Small intestine (tissue), 7 donors: ENCODE measurements at regions not wholly inside any gene's neighbourhood (a gene's known extent, or its start where the extent isn't known, plus 50 kb on each side); places are given as distances from the start of the nearest gene placed in this dataset.
"Not testable (repeated sequence)": the region's sequence is repeated elsewhere in the genome, so short reads cannot be mapped to it uniquely, and the experiment has no call there.

ENCODE experiments used
- DNase-seq, 2 donors: peaks; one replicate each; pipeline versions ENCODE4 v3.0.0 to v3.0.0-alpha.2; 2013
- FAIRE-seq: peaks from 2 replicates; lab custom pipeline; 2012; peaks lifted over from hg19 to GRCh38; lab: Jason Lieb, UNC
- H3K27ac ChIP-seq, 3 donors: one replicate each; pipeline ENCODE4 v1.5.1; 2013; ENCODE audit warnings: low read length in 2 of 3, mild to moderate bottlenecking in 2 of 3, control low read depth in 1 of 3, inconsistent platforms in 1 of 3, low read depth in 1 of 3, moderate library complexity in 1 of 3
- H3K27me3 ChIP-seq, 3 donors: one replicate each; pipeline ENCODE4 v1.6.1; 2013; ENCODE audit warnings: low read length in 3 of 3, inconsistent platforms in 1 of 3; ENCODE audit not compliant: control insufficient read depth in 3 of 3, insufficient read depth in 3 of 3
- H3K36me3 ChIP-seq, 3 donors: one replicate each; pipeline ENCODE4 v1.6.1; 2013; ENCODE audit warnings: low read length in 3 of 3, inconsistent platforms in 1 of 3, low read depth in 1 of 3, mild to moderate bottlenecking in 1 of 3, moderate library complexity in 1 of 3; ENCODE audit not compliant: control insufficient read depth in 3 of 3, insufficient read depth in 2 of 3
- H3K4me1 ChIP-seq, 3 donors: one replicate each; pipeline ENCODE4 v1.6.1; 2013; ENCODE audit warnings: low read length in 2 of 3, inconsistent platforms in 1 of 3, low read depth in 1 of 3, mild to moderate bottlenecking in 1 of 3, moderate library complexity in 1 of 3; ENCODE audit not compliant: control insufficient read depth in 3 of 3, insufficient read depth in 2 of 3
- H3K4me3 ChIP-seq, 3 donors: one replicate each; pipeline ENCODE4 v1.5.1; 2013; ENCODE audit warnings: low read length in 3 of 3, control low read depth in 1 of 3, inconsistent platforms in 1 of 3, low read depth in 1 of 3, mild to moderate bottlenecking in 1 of 3, moderate library complexity in 1 of 3
- H3K9me3 ChIP-seq, 2 donors: one replicate each; pipeline ENCODE4 v1.6.1; 2013; ENCODE audit warnings: low read depth in 1 of 2, low read length in 1 of 2; ENCODE audit not compliant: control insufficient read depth in 2 of 2, insufficient read depth in 1 of 2
- WGBS, 3 donors: extraction: QIAGEN DNeasy Blood & Tissue Kit; methylation state at CpG; one replicate each; pipeline ENCODE4 v1.1.7; 2013; 5-methylcytosine and 5-hydroxymethylcytosine counted together
- donor health status: healthy with polysubstance abuse.
- donor health status: control.
- donor health status: control.
- donor health status: Bipolar disorder and iron deficiency.
- donor health status: healthy.

GRCh38 chr16:63655846-63656245 is 1466.0 kb downstream of the CDH11 start:
- H3K36me3 ChIP-seq: no peaks in the 10 kb centered on the region
- no peak for DNase-seq
- H3K4me1 ChIP-seq: no peaks in the 10 kb centered on the region
- FAIRE-seq: no peak
- no peak overlapping the region for H3K27ac ChIP-seq
- H3K4me3 ChIP-seq: no peak overlapping the region
- WGBS, 3 donors: 73 to 80% (median 76%) methylated on average over 4 of the region's 4 CpGs
- H3K9me3 ChIP-seq: no peaks in the 10 kb centered on the region
- H3K27me3 ChIP-seq: no peaks in the 10 kb centered on the region

GRCh38 chr16:63653044-63653839 is 1468.6 kb downstream of the CDH11 start:
- no peak for FAIRE-seq
- H3K9me3 ChIP-seq: no peaks in the 10 kb centered on the region
- no peaks in the 10 kb centered on the region for H3K36me3 ChIP-seq
- H3K27me3 ChIP-seq: no peaks in the 10 kb centered on the region
- WGBS, 3 donors: 62 to 69% (median 65%) methylated on average over 6 of the region's 6 CpGs
- no peak for DNase-seq
- H3K4me1 ChIP-seq: no peaks in the 10 kb centered on the region
- H3K27ac ChIP-seq: no peak overlapping the region
- no peak overlapping the region for H3K4me3 ChIP-seq

- no peak for FAIRE-seq
- Histone ChIP-seq H3K9me3 (no peaks in the 10 kb centered on the region), H3K36me3 (no peaks in the 10 kb centered on the region), H3K27ac (no peak overlapping the region), H3K27me3 (no peaks in the 10 kb centered on the region), H3K4me1 (no peaks in the 10 kb centered on the region), H3K4me3 (no peak overlapping the region)
- WGBS, 3 donors: 62 to 63% (median 62%) methylated on average over 1 of the region's 1 CpG
- DNase-seq: no peak
Measured at GRCh38 chr16:63652091-63652490, 1469.8 kb downstream of the CDH11 start.

GRCh38 chr16:63650550-63650949 is 1471.3 kb downstream of the CDH11 start:
- DNase-seq (no peak), FAIRE-seq (no peak)
- Histone ChIP-seq H3K36me3 (no peaks in the 10 kb centered on the region), H3K27me3 (no peaks in the 10 kb centered on the region), H3K9me3 (no peaks in the 10 kb centered on the region), H3K27ac (no peak overlapping the region), H3K4me3 (no peak overlapping the region), H3K4me1 (no peaks in the 10 kb centered on the region)
- 81 to 93% (median 92%) methylated on average over 4 of the region's 4 CpGs for WGBS, 3 donors

GRCh38 chr16:63633706-63634445 is 1488.0 kb downstream of the CDH11 start:
- not testable (repeated sequence) for FAIRE-seq, H3K4me3 ChIP-seq

GRCh38 chr16:63629272-63629671 is 1492.6 kb downstream of the CDH11 start:
- no peaks in the 10 kb centered on the region for H3K36me3 ChIP-seq
- DNase-seq (no peak), FAIRE-seq (no peak)
- H3K27ac ChIP-seq: no peak overlapping the region
- peaks cover 0 to 5% of the 10 kb centered on the region in 2 donors for H3K9me3 ChIP-seq
- H3K4me3 ChIP-seq: no peak overlapping the region
- H3K27me3 ChIP-seq: no peaks in the 10 kb centered on the region
- H3K4me1 ChIP-seq: no peaks in the 10 kb centered on the region

More at GRCh38 chr16:63633706-63634445, 1488.0 kb downstream of the CDH11 start:
- not testable (repeated sequence) for H3K27ac ChIP-seq, DNase-seq, H3K9me3 ChIP-seq, H3K4me1 ChIP-seq, H3K36me3 ChIP-seq, H3K27me3 ChIP-seq
- WGBS, 3 donors: 55 to 78% (median 63%) methylated on average over 10 of the region's 10 CpGs

GRCh38 chr16:63628812-63629211 is 1493.1 kb downstream of the CDH11 start:
- H3K4me3 ChIP-seq: no peak overlapping the region
- no peak overlapping the region for H3K27ac ChIP-seq
- H3K27me3 ChIP-seq: no peaks in the 10 kb centered on the region
- peaks cover 0 to 5% of the 10 kb centered on the region in 2 donors for H3K9me3 ChIP-seq
- no peak for DNase-seq
- H3K36me3 ChIP-seq: no peaks in the 10 kb centered on the region
- H3K4me1 ChIP-seq: no peaks in the 10 kb centered on the region
- no peak for FAIRE-seq

GRCh38 chr16:63625126-63625525 is 1496.7 kb downstream of the CDH11 start:
- FAIRE-seq (no peak), DNase-seq (no peak)
- Histone ChIP-seq H3K9me3 (peaks cover 0 to 5% of the 10 kb centered on the region in 2 donors), H3K27me3 (no peaks in the 10 kb centered on the region), H3K4me1 (no peaks in the 10 kb centered on the region), H3K36me3 (no peaks in the 10 kb centered on the region), H3K27ac (no peak overlapping the region), H3K4me3 (no peak overlapping the region)
- WGBS, 3 donors: 39 to 70% (median 53%) methylated on average over 1 of the region's 1 CpG
